ENCODE measurements at regions not wholly inside any gene's neighbourhood (a gene's known extent, or its start where the extent isn't known, plus 50 kb on each side); places are given as distances from the start of the nearest gene placed in this dataset.

GRCh38 chr12:68387338-68387737, 55.2 kb upstream of the MDM1 start:
- H3K9me2 ChIP-seq: no peaks in the 10 kb centered on the region
- H3K4me3 ChIP-seq (ENCODE audit: low read depth in 2 of 2, low read length in 1 of 2): no peak overlapping the region
- no peaks in the 10 kb centered on the region; the same call in 1 of the 2 replicates for H3K9me3 ChIP-seq
- H3K79me2 ChIP-seq (ENCODE audit: insufficient read depth): no peaks in the 10 kb centered on the region
- H3K4me2 ChIP-seq: no peak overlapping the region
- no peaks in the 10 kb centered on the region for H3K36me3 ChIP-seq (replicated peaks in 1 of 2; ENCODE audit: control insufficient read depth in 1 of 2, insufficient read depth in 2 of 2, low read length in 1 of 2)
- POLR2A ChIA-PET: no interaction called here
- no peak overlapping the region for H3K27ac ChIP-seq (ENCODE audit: low read depth in 2 of 2, low read length in 1 of 2)
- CTCF ChIA-PET: no interaction called here
- H3K27me3 ChIP-seq (ENCODE audit: insufficient read depth): no peaks in the 10 kb centered on the region
- no peaks in the 10 kb centered on the region for H3K4me1 ChIP-seq (ENCODE audit: control insufficient read depth in 1 of 2, insufficient read depth in 2 of 2, low read depth in 1 of 2, low read length in 1 of 2)
- 22% methylated on average over 1 of the region's 1 CpG for WGBS (ENCODE audit: low lambda C conversion rate)
- no peak for DNase-seq
- H2AFZ ChIP-seq (ENCODE audit: low read depth): no peak overlapping the region
- H3F3A ChIP-seq (replicated peaks; ENCODE audit: insufficient read depth): no peaks in the 10 kb centered on the region
- no peaks in the 10 kb centered on the region for H4K20me1 ChIP-seq (ENCODE audit: insufficient read depth)
- TF ChIP-seq RXRA (IDR thresholded peaks at IDR 0.05; ENCODE audit: borderline replicate concordance, low read depth) (no peak), MEF2A (IDR thresholded peaks at IDR 0.05; ENCODE audit: borderline replicate concordance, low read depth) (no peak), FOXM1 (IDR thresholded peaks at IDR 0.05; ENCODE audit: low read depth) (no peak), SMC3 (IDR thresholded peaks at IDR 0.05; ENCODE audit: low read depth, low read length) (no peak), YY1 (IDR thresholded peaks at IDR 0.05; ENCODE audit: low read depth) (no peak), TEAD4 (IDR thresholded peaks at IDR 0.05; ENCODE audit: borderline replicate concordance, insufficient read depth) (no peak), REST (IDR thresholded peaks at IDR 0.05; ENCODE audit: low read depth, low read length) (no peak), FOSL2 (IDR thresholded peaks at IDR 0.05; ENCODE audit: borderline replicate concordance, low read depth) (no peak), ZBTB33 (IDR thresholded peaks at IDR 0.05; ENCODE audit: borderline replicate concordance, low read depth) (no peak), RAD21 (IDR thresholded peaks at IDR 0.05; ENCODE audit: low read length) (no peak), CHD2 (IDR thresholded peaks at IDR 0.05; ENCODE audit: low read length, partially characterized antibody) (no peak), GABPA (IDR thresholded peaks at IDR 0.05; ENCODE audit: low read depth) (no peak), IRF3 (IDR thresholded peaks at IDR 0.05; ENCODE audit: low read depth, low read length) (no peak), EP300 (IDR thresholded peaks at IDR 0.05; ENCODE audit: borderline replicate concordance in 1 of 2, low read depth in 1 of 2, low read length in 1 of 2) (no peak), POLR2AphosphoS5 (IDR thresholded peaks at IDR 0.05; ENCODE audit: low read depth, low read length) (no peak), MXI1 (IDR thresholded peaks at IDR 0.05; ENCODE audit: low read depth, low read length) (no peak), RCOR1 (IDR thresholded peaks at IDR 0.05; ENCODE audit: low read length) (no peak)
- H3K9ac ChIP-seq: no peak overlapping the region
